Endodermal cell (in vitro differentiated cells): ENCODE measurements at regions not wholly inside any gene's neighbourhood (a gene's known extent, or its start where the extent isn't known, plus 50 kb on each side); places are given as distances from the start of the nearest gene placed in this dataset.

Experiments
- DNase-seq: peaks from one replicate; pipeline ENCODE4 v3.0.0-alpha.2; 2017
- H3K27ac ChIP-seq: 2 replicates; pipeline ENCODE4 v1.5.1; 2013; ENCODE audit warnings: mild to moderate bottlenecking, low read depth, low read length, moderate library complexity
- H3K27me3 ChIP-seq: 2 replicates; pipeline ENCODE4 v1.6.1; 2013; ENCODE audit warnings: mild to moderate bottlenecking, low read length, moderate library complexity; ENCODE audit not compliant: insufficient read depth, control insufficient read depth, poor library complexity, severe bottlenecking
- H3K36me3 ChIP-seq: 2 replicates; pipeline ENCODE4 v1.7.0; 2013; ENCODE audit warnings: mild to moderate bottlenecking, low read length, moderate library complexity; ENCODE audit not compliant: control insufficient read depth, insufficient read depth
- H3K4me1 ChIP-seq: one replicate; pipeline ENCODE4 v1.7.0; 2013; ENCODE audit warnings: low read length; ENCODE audit not compliant: control insufficient read depth, insufficient read depth
- H3K4me3 ChIP-seq: 2 replicates; pipeline ENCODE4 v1.5.1; 2013; ENCODE audit warnings: mild to moderate bottlenecking, low read length, moderate library complexity
- H3K9ac ChIP-seq: 2 replicates; pipeline ENCODE4 v1.6.1; 2013; ENCODE audit warnings: mild to moderate bottlenecking, low read length, moderate library complexity; ENCODE audit not compliant: poor library complexity, severe bottlenecking; ENCODE audit errors: extremely low read depth
- H3K9me3 ChIP-seq: 2 replicates; pipeline ENCODE4 v1.6.1; 2013; ENCODE audit warnings: mild to moderate bottlenecking, low read length, moderate library complexity; ENCODE audit not compliant: control insufficient read depth
- H3K27ac Mint-ChIP-seq: 2 replicates; pipeline ENCODE4 v1.8.0; 2020; ENCODE audit warnings: mixed read lengths
- H3K27me3 Mint-ChIP-seq: 2 replicates; pipeline ENCODE4 v1.8.0; 2021; ENCODE audit warnings: mild to moderate bottlenecking, mixed read lengths; ENCODE audit not compliant: insufficient read depth
- H3K36me3 Mint-ChIP-seq: 2 replicates; pipeline ENCODE4 v1.8.0; 2020; ENCODE audit warnings: low read depth, mixed read lengths
- H3K4me1 Mint-ChIP-seq: 2 replicates; pipeline ENCODE4 v1.8.0; 2020; ENCODE audit warnings: mixed read lengths
- H3K4me3 Mint-ChIP-seq: 2 replicates; pipeline ENCODE4 v1.8.0; 2020; ENCODE audit warnings: mild to moderate bottlenecking, moderate library complexity, mixed read lengths
- H3K9me3 Mint-ChIP-seq: 2 replicates; pipeline ENCODE4 v1.8.0; 2020; ENCODE audit warnings: mild to moderate bottlenecking, mixed read lengths
- CTCF ChIP-seq: fragments of 200-600 bp; sonication (generic); conservative IDR thresholded peaks from 2 replicates; pipeline ENCODE4 v1.5.0; 2021; ENCODE audit warnings: antibody characterized with exemption, mild to moderate bottlenecking
- WGBS, 2 experiments: methylation state at CpG; one replicate each; pipeline versions ENCODE4 v1.1.5 to v1.1.7; 2013; ENCODE audit warnings: missing lambda C conversion rate in 2 of 2, mixed read lengths in 1 of 2; ENCODE audit not compliant: insufficient coverage in 1 of 2, insufficient read length in 1 of 2; 5-methylcytosine and 5-hydroxymethylcytosine counted together

GRCh38 chr12:127336416-127336815 is 930.6 kb upstream of the TMEM132C start:
- H3K9ac ChIP-seq = no peak overlapping the region
- H3K36me3 ChIP-seq = no peaks in the 10 kb centered on the region
- DNase-seq = no peak
- 89% methylated on average over 1 of the region's 1 CpG; no CpG with 5 or more reads in 1 of the 2 experiments for WGBS, 2 experiments
- no peaks in the 10 kb centered on the region for H3K4me1 ChIP-seq
- H3K9me3 ChIP-seq = no peaks in the 10 kb centered on the region
- Mint-ChIP-seq H3K27me3 (no peaks in the 10 kb centered on the region), H3K4me1 (peaks cover 6% of the 10 kb centered on the region), H3K9me3 (no peaks in the 10 kb centered on the region), H3K27ac (no peak overlapping the region), H3K36me3 (no peaks in the 10 kb centered on the region), H3K4me3 (no peak overlapping the region)
- H3K27me3 ChIP-seq = no peaks in the 10 kb centered on the region
- no peak for TF ChIP-seq CTCF
- no peak overlapping the region for H3K4me3 ChIP-seq
- H3K27ac ChIP-seq = no peak overlapping the region

GRCh38 chr12:127339065-127339464 is 927.9 kb upstream of the TMEM132C start:
- H3K27ac Mint-ChIP-seq = no peak overlapping the region
- 78 to 100% methylated on average over 2 to 3 of the region's 4 CpGs for WGBS, 2 experiments
- H3K9me3 ChIP-seq = no peaks in the 10 kb centered on the region
- DNase-seq = no peak
- no peaks in the 10 kb centered on the region for H3K36me3 Mint-ChIP-seq
- H3K27me3 ChIP-seq = peaks cover 4% of the 10 kb centered on the region
- TF ChIP-seq CTCF = no peak
- no peak overlapping the region for H3K4me3 ChIP-seq
- peaks cover 1% of the 10 kb centered on the region for H3K9me3 Mint-ChIP-seq
- H3K4me3 Mint-ChIP-seq = no peak overlapping the region
- no peak overlapping the region for H3K27ac ChIP-seq
- no peaks in the 10 kb centered on the region for H3K4me1 ChIP-seq
- H3K9ac ChIP-seq = no peak overlapping the region
- H3K27me3 Mint-ChIP-seq = peaks cover 1% of the 10 kb centered on the region
- H3K4me1 Mint-ChIP-seq = peaks cover 6% of the 10 kb centered on the region
- H3K36me3 ChIP-seq = no peaks in the 10 kb centered on the region

GRCh38 chr12:127340381-127340780 is 926.6 kb upstream of the TMEM132C start:
- H3K36me3 ChIP-seq = no peaks in the 10 kb centered on the region
- WGBS, 2 experiments = 95% methylated on average over 6 of the region's 6 CpGs; no CpG with 5 or more reads in 1 of the 2 experiments
- no peak overlapping the region for H3K27ac ChIP-seq
- H3K9ac ChIP-seq = no peak overlapping the region
- no peak for DNase-seq
- Mint-ChIP-seq H3K4me1 (no peaks in the 10 kb centered on the region), H3K27ac (no peak overlapping the region), H3K36me3 (no peaks in the 10 kb centered on the region), H3K27me3 (peaks cover 3% of the 10 kb centered on the region), H3K4me3 (no peak overlapping the region), H3K9me3 (peaks cover 5% of the 10 kb centered on the region)
- TF ChIP-seq CTCF = no peak
- H3K9me3 ChIP-seq = no peaks in the 10 kb centered on the region
- H3K4me1 ChIP-seq = no peaks in the 10 kb centered on the region
- peaks cover 4% of the 10 kb centered on the region for H3K27me3 ChIP-seq
- no peak overlapping the region for H3K4me3 ChIP-seq
